MM.1S (cell line): ENCODE measurements at regions not wholly inside any gene's neighbourhood (a gene's known extent, or its start where the extent isn't known, plus 50 kb on each side); places are given as distances from the start of the nearest gene placed in this dataset.

ENCODE experiments used
- EZH2 ChIP-seq: fragments of 300-600 bp; sonication (generic); optimal IDR thresholded peaks from 2 replicates; pipeline ENCODE3; 2017; ENCODE audit warnings: low read depth, mild to moderate bottlenecking, antibody characterized with exemption, low read length, mixed read lengths
- TF ChIP-seq, protein P1 (sequence below): fragments of 300-600 bp; sonication (generic); IDR thresholded peaks from 2 replicates; pipeline ENCODE4 v1.5.1; 2016; ENCODE audit warnings: antibody characterized with exemption, low read length, mixed read lengths

DNA sequence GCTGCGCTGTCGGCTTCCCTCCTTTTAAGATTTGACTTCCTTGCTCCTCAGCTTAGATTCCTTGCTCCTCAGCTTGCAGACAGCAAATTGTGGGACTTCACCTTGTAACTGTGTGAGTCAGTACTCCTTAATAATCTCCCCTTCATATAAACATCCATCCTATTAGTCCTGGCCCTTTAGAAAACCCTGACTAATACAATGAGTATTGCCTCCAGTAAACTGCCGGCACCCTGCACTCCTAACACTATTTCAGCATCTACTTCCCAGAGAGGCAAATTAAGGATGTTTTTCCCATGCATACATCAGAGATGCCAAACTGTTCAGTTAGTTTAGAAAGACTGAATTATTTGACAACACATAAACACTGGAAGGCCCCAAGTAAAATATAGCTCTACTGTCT is 611.3 kb upstream of the TMEM132C start:
- TF ChIP-seq, protein P1, sequence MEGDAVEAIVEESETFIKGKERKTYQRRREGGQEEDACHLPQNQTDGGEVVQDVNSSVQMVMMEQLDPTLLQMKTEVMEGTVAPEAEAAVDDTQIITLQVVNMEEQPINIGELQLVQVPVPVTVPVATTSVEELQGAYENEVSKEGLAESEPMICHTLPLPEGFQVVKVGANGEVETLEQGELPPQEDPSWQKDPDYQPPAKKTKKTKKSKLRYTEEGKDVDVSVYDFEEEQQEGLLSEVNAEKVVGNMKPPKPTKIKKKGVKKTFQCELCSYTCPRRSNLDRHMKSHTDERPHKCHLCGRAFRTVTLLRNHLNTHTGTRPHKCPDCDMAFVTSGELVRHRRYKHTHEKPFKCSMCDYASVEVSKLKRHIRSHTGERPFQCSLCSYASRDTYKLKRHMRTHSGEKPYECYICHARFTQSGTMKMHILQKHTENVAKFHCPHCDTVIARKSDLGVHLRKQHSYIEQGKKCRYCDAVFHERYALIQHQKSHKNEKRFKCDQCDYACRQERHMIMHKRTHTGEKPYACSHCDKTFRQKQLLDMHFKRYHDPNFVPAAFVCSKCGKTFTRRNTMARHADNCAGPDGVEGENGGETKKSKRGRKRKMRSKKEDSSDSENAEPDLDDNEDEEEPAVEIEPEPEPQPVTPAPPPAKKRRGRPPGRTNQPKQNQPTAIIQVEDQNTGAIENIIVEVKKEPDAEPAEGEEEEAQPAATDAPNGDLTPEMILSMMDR = no peak
- no peak for TF ChIP-seq EZH2
